ENCODE measurements at regions not wholly inside any gene's neighbourhood (a gene's known extent, or its start where the extent isn't known, plus 50 kb on each side); places are given as distances from the start of the nearest gene placed in this dataset.

DNA sequence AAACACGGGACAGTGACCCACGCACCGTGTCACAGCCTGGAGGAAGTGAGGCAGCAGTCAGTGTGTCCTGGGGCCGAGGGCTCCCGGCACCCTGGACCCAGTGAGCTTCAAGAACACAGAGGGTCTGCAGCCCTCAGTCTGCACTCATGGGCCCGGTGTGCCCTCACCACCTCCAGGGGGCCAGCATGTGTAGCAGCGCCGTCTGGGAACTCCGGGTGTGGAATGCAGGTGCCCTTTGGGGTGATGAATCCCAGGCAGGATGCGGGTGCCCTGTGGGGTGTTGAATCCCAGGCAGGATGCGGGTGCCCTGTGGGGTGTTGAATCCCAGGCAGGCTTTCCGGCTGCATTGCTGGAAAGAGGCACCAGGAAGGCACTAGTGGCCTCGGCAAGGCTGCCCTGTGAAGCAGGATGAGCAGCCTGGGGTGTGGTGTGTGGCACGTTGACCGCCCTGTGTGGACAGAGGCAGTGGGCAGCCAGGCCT lies 1399.9 kb downstream of the BRD1 start:
- TF ChIP-seq POLR2AphosphoS5 (IDR thresholded peaks at IDR 0.05; ENCODE audit: borderline replicate concordance, low read depth, low read length) = no peak
- TF ChIP-seq EZH2 (IDR thresholded peaks at IDR 0.05) = no peak
- TF ChIP-seq FOXP2 (optimal IDR thresholded peaks at IDR 0.05; ENCODE audit: control extremely low read depth, extremely low read length, insufficient read depth) = no peak
